CD4-positive, alpha-beta T cell treated with Interleukin-17A for 4 hours (primary cell): ENCODE measurements at regions not wholly inside any gene's neighbourhood (a gene's known extent, or its start where the extent isn't known, plus 50 kb on each side); places are given as distances from the start of the nearest gene placed in this dataset.

Source experiments
- DNase-seq: peaks from one replicate; pipeline ENCODE4 v3.0.0-alpha.2; 2020; ENCODE audit warnings: mixed read lengths

DNA sequence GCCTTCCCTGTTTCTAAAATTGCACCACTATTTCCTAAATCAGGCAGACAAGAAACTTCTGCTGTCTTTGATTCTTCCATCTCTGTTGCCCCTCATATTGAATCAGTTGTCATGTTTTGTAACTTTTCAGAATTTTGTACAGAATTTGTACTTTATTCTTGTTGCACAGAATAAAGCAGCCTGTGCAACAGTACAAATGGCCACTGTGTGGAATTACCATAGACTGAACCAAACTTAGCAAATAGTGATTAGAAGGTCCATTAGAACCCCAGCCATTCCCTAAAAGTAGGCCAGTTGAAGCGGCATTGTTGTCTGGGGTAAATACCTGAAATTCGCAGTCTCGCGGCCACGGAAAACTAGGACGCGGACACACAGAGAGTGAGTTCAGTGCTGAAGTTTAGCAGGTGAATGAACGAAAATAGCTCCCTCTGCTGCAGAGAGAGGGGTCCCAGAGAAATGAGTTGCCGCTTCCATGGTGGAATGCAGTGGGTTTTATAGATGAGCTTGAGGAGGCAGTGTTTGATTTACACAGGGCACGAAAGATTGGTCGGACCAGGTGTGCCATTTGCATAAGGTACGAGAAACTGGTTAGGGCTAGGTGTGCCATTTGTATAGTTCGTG, 71.8 kb downstream of the C4orf33 start:
- DNase-seq, result no peak

DNA sequence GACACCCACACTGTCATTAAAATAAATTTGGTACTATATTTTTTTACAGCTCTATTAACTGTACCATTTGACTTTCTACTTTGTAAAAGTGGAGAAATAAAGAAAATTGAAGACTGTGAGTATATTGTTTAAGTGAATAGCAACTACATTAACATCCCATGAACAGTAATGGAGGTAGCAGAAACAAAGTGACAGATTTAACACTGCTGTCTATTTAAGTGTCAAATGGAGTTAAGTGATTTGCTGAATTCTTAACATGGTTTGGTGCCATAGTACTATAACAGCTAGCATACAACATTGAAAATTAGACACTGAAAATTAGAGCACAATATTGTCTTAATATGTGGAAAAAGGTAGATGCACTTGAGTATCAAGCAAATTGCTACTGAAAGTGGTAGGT, 76.2 kb downstream of the C4orf33 start:
- DNase-seq, result no peak

DNA sequence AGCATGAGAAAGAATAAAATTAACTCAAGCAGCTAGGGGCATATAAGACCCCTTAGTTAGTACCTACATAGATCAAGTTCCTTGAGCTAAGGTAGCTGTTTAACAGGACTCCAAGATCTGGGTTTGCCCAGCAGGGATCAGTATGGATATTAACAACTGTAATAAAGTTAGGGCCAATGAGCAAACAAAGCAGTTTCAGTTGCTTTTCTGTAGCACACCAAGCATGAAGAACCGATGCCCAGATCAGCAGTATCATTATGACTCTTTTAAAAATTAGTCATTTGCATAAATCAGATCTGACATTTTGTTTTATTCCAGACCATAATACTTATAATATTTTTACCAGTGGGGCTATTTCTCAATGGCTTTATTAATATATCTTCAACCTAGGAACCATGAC, 80.9 kb downstream of the C4orf33 start:
- no peak for DNase-seq

DNA sequence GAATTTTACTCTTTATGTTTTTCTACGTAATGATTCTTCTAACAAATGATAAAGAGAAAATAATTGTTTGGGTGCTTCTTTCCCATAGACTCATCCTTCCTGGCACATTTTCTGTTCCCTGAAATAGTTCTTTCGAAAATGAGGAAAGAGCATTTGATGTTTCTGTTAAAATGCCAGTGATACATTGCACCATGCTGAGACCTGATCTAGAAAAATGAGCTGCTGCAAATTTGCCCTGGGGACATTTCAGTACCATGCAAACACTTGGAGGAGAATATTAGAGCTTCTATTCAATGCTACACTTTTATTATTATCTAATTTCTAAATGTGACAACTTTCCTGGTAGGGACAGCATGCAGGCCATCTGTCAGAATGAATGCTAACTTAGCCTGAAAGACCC, 83.3 kb downstream of the C4orf33 start:
- no peak for DNase-seq

DNA sequence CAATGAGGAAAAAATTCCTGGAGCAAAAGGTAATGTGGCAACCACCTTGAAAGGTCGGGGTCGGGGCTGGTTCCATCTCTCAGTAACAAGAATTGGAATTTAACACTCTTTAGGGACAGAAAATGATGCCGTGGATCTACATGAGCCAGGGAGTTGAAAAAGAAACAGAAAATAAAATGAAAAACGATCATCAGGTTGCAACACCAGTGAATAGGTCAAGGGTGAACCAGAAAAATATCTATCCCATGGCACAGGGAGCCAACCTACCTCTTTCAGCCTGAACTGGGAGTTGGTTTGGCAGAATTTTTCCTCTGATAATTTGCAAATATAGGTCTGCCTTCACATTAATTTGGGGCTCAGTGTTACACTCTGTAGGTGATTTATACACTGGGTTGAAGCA, 93.7 kb downstream of the C4orf33 start:
- DNase-seq, result no peak

DNA sequence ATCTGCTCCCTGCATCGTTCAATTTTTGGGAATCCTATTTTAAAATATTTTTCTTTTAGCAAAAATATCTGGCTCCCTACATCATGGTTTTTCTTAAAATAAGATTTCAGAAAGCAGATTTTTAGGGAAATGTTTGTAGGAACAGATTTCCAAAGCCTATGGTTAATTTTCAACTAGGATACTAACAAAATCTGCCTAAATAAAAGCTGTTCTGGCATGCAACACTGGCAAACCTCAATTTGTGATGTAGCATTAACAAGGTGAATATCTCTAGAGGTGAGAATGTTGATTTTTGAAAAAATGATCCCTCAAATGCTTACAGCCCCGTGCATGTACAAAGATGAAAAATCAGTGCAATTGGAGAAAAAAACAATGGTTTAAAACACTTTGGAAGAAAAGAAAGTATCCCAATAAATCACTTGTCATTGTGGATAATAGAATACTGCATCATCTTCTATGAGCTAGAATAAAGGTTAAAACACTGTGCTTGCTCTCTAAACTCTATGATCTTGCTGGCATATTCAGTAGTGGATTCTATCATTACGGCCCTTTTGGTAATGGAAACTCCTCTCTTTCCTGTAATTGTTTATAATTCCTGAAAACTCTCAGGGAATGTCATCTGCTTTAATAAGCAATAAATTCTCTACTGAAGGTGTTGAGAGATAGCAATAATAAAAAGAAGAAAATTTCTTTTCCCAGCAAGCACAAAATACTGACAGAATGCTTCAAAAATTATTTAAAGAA, 97.6 kb downstream of the C4orf33 start:
- DNase-seq, result no peak

DNA sequence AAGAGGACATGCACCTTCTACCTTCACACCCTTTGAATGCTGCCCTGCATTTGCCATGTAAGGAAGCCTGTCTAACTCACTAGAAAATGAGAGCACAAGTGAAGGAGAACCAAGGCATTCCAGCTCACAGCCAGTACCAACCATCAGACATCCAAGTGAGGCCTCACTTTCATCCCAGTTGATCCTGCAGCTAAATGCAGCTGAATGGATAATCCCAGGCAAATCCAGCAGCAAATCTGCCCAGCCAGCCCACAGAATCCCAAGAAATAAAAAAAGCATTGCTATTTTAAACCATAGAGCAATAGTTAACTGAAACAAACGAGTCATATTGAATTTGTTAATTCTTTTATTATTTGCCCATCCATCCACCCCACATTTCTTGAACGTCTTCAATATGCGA, 112.5 kb downstream of the C4orf33 start:
- DNase-seq, result no peak

DNA sequence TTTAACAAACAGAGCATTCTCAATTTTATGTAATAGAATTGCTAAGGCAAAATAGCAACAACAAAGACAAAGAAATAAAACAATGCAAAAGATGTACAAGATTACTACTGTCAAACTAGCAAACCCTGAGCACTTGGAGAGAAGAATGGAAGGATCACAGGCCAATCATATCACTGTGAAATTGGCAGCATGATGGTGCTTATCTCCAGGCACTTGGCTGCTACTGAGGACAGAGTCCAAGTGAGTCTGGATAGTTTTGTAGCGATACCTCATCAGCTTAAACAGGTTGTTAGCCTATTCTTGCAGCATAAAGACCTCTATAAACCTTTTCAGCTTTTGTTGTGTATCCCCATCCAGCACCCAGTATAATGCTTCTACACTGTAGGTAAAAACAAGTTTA, 117.7 kb downstream of the C4orf33 start:
- no peak for DNase-seq

DNA sequence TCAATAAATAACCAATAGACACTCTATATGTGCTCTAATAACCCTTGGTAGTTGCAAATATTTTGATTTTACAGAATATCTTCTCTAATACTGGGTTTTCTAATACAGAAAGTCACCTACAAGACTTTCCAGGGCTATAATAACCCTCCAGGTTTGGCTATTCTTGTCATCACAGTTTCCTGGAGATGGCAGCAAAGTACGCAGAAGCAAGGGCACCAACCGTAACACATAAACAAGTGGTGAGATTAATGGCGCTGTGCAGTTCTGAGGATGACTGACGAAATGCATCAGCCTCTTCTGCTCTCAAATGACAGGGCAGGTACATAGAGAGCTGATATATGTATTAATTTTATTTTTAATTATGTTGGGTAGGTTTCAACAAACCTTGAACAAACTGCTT, 122.4 kb downstream of the C4orf33 start:
- no peak for DNase-seq

DNA sequence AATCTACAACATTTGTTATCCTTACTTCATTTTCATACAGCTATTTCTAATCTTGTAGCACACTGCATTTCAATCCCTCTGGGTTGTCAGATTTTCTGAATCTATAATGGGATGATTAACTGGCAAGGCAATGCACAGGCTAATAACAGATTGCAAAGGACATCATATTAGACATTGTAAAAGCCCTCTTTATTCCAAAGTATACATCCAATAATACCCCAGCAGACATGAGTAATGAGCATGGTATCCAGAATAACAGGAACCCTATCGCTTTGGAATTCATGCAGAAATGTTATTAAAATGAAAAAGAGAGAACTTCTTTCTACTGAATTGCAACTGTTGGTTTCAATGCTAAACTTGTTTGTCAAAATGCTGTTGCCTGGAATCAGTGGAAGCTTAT, 122.9 kb downstream of the C4orf33 start:
- DNase-seq, result no peak

DNA sequence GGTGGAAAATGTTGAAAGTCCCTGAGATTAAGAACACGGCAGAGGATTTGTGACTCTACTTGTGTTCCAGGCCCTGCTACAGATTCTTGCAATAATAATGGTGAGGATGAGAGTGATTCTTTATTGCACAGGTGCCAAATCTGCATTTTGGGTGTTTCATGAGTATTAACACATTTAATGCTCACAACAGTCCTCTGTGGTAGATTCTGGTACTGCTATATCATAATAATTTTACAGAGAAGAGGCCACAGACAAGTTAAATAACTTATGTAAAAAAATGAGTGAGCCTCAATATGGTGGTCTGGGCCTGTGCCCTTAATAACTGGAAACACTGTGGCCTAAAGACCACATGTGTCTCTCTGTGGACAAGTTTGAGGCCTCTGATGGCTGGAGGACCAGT, 124.3 kb downstream of the C4orf33 start:
- DNase-seq, result no peak

DNA sequence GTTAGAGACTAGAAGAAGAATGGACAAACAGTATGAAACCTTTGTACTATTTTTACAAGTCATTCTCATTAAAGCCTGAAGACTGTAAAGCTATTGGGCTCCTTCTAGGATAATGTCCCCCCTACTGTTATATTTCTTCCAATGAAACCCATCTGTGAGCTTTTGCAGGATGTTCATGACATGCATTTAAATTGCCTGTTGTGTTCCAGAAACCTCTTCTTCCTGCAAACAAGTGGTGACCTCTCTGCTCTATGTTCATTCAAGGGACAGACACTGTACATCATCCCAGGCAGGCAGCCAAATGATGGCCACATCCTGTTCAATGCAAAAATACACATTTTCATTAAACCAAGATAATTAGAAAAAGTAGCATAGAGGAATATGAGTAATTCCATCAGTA, 128.0 kb downstream of the C4orf33 start:
- DNase-seq, result no peak

DNA sequence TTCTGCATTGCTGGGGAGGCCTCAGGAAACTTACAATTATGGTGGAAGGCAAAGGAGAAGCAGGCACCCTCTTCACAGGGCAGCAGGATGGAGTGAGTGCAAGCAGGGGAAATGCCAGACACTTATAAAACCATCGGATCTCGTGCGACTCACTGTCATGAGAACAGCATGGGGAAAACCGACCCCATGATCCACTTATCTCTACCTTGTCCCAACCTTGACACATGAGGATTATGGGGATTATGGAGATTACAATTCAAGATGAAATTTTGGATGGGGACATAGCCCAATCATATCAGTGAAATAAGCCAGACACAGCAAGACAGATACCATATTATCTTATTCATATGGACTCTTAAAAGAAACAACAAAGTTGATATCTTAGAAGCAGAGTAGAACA, 134.9 kb downstream of the C4orf33 start:
- DNase-seq, result no peak

DNA sequence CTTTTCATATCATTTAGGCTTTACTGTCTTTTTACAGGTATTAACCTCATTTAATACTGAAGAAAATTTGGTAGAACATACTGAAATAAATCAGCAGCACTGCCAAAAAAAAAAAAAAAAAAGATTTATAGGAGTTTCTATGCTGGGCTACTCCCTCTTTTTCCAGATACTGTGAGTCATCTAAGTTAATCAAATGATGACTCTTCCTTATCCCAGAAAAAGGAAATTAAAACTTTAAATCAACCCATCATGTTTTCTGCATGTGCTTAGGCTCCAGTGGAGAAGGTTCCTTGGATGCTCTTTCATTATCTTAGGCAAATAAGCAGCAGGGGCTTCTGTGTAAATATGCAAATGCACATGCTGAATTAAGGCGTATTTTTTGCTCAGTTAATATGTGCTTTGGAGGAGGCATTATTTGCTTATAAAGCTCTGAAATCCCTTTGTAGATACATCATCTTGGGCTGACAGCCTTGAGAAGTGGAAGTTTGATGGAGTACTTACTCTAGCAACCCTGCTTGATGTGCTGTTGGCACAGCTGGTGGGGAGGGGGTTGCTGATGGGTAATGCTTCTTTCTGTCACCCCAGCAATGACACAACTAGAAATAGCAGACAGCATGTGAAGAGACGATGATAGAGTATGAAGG, 136.1 kb downstream of the C4orf33 start:
- no peak for DNase-seq

DNA sequence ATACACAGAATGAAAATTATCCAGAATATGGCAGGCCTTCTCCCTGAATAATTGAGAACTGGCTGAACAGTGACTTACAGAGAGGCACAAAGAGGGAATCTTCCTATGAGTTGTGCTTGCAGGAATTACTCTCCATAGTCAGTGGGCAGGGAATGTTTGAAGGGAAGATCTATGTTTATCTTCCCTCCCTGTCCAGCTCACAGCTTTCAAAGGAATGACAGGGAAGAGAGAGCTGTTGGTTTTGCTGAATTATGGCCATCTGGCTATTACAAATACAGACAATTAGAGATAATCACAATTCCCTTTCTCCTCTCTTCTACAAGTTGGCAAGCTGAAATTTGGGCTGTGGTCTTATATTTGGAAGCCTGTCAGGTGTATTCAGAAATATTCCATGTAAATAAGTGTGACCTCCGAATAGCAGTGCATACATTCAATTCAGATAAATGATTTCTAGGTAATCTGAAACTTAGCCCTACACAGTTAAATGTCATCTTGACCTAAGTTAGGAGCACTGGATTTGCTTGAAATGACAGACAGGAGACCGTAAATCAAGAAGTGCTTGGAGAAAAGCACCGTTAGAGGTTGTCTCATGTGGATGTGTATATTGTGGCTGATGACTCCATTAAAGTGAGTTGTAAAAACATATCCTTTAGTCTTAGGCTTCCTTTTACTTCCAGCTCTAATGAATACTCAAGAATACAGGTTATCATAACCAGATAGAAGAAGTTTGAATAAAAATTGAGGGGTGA, 136.8 kb downstream of the C4orf33 start:
- no peak for DNase-seq

DNA sequence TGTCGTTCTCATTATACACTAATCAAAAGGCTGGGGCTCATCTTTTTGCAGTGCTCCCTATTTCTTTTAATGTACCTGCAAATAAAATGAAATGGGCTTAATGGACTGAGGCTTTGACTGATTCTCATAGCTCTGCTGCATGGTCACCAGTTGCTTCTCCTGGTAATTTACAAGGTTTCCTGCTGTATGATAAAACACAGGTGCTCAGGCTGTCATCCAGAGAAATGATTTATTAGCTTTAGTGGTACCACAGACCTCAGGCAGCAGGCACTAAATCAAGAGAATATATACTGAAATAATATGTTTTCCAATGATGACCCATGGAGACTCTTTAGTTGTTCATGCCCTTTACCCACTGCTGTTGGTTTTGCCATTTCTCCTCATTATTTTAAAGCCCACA, 137.7 kb downstream of the C4orf33 start:
- DNase-seq, result no peak

DNA sequence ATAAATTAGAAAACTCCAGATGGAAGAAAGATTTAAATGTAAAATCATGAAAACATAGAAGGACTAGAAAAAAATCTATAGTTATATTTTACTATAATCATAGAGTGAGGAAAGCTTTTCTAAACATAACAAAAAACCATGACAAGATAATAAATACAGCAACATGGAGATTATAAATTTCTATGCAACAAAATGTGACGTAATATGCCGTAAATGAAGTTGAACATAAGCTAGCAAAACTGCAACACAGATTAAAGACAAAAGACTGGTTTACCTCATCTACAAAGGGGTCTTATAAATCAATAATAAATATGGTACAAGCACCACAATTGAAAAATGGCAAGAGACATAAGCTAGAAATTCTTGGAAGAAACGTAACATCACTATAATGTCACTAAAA, 140.4 kb downstream of the C4orf33 start:
- no peak for DNase-seq

DNA sequence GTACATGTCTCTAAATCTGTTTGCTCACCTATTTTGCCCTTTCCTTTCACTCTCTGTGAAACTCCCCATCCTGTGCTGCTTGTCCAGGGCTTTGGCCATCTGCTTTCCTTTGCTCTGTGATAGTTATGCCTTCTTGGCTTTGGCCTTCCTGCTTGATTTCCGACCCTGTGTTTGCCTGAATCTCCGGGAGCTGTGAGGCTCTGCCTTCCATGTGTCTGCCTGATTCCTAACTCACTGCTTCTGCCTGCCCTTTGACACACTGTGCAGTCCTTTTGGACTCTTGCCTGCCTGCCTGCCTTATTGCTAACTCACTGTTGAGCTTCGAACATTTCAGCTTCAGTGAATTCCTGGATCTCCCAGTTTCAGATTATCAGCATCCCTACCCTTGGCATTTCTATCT, 143.1 kb downstream of the C4orf33 start:
- DNase-seq, result no peak

DNA sequence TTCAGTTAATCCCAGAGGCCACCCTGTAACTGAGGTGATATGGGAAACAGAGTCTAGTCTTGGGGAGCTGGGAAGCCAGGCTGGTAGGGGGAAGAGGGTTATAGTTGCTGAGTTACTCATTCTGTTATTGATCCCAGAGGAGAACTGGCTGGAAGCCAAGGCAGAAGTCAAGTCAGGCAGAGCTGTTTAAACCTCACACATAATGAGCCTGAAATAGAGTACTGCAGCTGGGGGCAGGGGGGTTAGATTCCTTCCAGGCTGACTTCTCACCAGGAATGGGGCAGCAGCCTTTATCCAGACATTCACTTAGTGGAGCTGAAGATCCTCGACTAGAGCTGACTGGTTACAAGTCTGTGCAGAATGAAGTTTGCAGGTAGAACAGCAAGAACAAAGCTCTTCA, 144.9 kb downstream of the C4orf33 start:
- no peak for DNase-seq

DNA sequence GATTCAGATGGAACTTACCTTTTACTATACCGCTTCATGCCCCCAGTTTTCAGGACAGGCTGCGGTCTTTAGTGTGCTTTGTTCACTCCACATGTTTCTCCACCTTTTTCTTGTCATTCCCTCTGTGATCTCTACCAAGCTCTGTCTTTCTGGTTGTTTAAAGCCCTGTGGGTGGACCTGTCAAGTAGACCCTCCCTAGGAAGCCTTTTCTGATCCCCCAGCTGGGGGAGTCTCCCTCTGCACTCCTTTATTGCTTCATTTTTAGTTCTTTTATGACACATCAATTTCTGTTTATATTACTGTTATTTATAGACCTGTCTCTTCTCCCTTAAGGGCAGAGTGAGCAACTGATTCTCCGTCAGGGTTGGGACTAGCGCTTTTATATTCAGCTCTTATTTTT, 150.2 kb downstream of the C4orf33 start:
- no peak for DNase-seq

DNA sequence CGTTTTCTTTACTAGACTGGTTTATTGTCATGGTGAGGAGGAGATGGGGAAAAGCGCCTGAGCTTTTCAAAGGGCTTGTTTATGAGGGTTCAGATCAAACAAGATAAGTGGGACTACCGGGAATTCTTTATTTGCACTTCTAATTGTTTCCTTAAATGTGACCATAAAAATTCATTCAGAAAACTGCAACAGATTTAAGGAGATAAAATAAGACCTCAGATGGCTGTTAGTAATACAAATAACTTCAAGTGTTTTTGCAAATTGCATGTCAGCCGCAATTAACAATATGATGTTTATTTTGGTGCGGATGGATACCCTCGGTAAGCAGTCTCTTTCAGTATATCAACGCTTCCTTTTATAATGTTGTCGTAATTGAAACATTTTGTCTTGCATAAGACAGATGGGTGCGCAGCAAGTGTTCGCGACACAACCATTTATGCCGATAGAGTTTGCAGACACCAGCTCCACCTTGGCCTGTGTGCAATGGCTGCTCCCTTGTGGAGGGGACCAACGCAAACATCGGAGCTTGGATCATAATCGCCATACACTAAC, 151.0 kb downstream of the C4orf33 start:
- no peak for DNase-seq

DNA sequence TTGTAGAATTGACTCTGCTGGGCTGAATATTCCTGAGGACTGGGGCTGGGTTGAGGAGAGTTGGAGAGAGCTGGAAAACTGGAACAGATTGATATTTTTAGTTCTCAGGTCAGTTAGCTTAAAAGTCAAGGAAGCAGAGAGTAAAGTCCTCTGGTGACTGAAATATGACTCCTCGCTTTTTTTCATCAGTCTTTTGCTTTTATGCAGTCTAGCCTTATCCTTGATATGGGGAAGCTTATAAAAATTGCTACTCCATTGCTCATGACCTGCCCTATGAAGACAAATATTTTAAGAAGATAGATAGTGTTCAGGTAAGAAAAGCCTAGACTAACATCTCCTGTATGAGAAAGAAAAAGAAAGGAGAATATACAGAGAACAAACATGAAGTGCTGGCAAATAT, 152.7 kb downstream of the C4orf33 start:
- no peak for DNase-seq

DNA sequence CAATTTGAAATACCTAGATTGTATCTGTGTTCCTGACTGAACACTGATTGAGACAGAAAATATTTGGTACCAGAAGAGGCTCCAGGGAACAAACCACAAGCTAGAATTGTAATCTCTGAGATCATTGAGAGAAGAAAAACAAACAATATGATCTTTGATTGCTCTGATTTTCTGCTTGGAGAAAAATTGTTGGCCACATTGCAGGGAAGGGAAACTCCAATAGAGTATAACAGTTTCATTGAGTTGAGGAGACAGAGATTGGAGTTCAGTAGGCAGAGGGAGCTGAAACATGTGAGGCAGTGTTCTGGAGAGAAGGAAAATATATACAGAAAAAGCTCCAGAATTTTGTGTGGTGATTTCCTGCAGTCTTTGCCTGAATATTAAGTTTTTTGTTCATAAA, 158.2 kb downstream of the C4orf33 start:
- no peak for DNase-seq

DNA sequence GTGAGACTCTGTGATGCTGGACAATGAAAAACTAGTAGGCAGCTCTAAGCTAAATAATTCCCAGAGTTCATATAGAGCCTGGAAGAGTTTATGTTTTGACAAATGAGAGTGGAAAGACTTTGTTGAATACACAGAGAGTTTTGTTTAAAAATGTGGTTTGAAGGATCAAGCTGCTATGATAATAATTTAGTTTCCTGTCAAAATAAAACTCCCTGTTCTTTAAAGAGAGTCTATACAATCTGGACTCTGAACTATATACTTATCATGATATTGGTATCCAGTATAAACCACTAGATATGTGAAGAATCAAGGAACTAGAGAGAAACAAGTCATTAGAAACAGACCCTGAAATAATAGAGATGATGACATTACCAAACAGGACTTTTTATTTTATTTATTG, 158.6 kb downstream of the C4orf33 start:
- DNase-seq, result no peak
